HPDE6-E6E7 (cell line): ENCODE measurements at regions not wholly inside any gene's neighbourhood (a gene's known extent, or its start where the extent isn't known, plus 50 kb on each side); places are given as distances from the start of the nearest gene placed in this dataset.

Source experiments
- DNase-seq: peaks from one replicate; pipeline ENCODE4 v3.0.0; 2011; ENCODE audit warnings: missing footprints; ENCODE audit errors: extremely low spot score

DNA sequence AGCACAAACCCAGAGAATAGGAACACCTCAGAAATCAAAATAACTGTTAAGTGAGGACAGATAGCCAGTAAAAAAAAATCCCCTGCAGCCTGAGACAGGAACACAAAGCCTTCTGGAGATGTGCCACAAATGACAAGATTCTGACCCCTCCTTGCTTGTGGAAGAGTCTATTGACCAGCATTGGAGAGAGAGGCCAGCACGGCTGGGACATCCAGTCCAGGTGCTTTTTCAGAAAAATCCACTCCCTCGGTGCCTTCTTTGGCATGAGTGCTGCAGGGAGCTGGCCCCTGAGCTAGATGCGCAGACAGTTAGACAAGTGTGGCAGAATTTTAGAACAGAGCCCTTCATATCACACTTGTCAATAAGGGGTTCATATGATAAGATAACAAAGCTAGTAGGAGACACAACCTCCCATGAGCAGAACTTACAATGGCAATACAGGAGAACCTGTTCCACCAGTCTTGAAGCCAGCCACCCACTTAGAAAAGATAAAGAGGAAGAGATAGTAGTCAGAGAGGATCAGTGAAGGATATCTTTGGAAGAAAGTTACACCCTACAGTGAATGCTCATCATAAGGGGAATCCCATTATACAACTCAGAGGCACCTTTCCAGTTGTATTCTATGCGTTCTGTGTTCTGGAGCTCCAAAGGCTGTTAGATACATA is 298.4 kb downstream of the TLE1 start:
- DNase-seq, result no peak

DNA sequence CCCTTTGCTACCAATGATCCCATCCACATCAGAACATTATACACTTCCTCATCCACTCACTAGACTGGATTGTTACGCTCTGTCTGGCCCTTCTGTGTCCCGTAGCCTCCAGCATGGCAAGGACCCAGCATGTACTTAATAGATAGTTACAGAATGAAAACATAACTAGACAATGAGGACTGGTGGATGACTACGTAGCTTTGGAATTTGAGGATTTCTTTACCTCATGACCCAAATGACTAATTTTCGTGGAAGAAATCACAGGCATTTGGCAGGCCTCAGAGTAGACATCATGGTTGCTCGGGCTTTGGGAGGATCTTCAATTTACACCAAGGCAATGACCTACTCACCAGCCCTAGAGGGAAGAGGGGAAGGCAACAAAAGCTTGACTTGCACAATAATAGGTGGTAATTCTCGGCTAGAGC is 299.8 kb downstream of the TLE1 start:
- peak; percentile 72 for DNase-seq

DNA sequence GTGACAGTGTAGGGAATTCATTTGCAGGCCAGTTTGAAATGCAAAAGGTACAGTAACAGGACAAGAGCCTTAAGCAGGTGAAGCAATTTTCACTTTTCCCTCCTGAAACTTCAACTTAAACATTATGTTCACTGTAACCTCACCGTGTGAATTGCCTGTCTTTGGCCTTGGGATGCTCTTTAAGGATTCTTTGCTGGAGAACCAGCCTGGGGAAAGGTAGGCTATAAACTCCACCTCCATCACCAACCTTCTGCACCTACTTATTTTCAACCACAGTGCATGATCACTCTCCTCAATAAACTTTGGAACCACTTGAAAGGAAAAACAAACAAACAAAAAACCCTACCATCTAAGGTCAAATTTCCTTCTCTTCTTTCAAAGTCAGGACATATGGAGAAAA is 300.5 kb downstream of the TLE1 start:
- no peak for DNase-seq

- no peak for DNase-seq
These were observed 301.8 kb downstream of the TLE1 start for GRCh38 chr9:81387360-81388106.

DNA sequence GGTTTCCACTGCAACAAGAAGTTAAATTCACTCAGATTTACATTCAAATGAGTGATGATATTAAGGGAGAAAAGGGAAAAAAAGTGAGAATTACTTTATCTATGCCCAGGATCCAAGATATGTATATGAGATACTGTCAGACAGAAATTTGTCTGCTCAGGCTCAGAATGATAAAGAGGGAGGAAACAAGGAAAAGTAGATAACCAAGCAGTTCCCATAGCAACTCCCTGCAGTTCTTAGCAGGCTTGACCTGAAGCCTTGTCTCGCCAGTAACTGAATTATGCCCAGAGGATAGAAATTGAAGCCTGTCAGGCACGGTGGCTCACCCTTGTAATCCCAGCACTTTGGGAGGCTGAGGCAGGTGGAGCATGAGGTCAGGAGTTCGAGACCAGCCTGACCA is 304.4 kb downstream of the TLE1 start:
- no peak for DNase-seq

DNA sequence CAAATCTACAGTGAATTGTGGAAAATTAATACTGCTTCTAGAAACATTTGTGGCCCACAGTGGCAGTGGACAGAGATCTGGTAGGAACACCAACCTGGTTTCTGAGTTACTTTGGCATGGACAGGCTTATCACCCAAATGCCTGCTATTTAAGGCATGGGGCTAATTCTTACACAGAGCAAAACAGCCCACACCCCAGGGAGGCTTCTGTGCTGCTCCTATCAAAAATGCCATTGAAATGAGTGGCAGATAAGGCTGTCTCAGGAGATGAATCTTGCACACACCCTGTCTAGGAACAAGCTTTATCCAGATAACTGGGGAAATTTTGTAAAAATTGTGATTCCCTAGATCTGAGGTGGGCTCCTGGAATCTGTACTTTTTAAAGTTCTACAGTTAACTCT is 307.1 kb downstream of the TLE1 start:
- DNase-seq, result no peak

GRCh38 chr9:81381694-81382093 is 307.7 kb downstream of the TLE1 start:
- no peak for DNase-seq

GRCh38 chr9:81380504-81381359 is 308.6 kb downstream of the TLE1 start:
- no peak for DNase-seq

DNA sequence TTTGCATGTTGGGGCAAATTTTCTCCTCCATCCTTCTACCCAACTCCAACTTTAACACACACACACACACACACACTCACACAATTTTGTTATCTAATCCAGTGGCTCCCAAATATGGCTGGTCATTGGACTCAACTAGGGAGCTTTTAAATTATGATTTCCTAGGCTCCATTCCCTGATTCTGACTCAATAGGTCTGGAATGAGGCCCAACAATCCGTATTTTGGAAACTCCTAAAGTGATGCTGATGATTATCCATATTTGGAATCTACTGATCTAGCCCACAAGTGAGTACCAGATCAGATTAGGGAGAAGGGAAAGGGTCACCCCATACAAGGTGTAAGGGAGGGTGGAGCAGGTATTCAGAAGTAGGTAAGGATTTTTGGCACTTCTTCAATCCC is 309.7 kb downstream of the TLE1 start:
- no peak for DNase-seq

DNA sequence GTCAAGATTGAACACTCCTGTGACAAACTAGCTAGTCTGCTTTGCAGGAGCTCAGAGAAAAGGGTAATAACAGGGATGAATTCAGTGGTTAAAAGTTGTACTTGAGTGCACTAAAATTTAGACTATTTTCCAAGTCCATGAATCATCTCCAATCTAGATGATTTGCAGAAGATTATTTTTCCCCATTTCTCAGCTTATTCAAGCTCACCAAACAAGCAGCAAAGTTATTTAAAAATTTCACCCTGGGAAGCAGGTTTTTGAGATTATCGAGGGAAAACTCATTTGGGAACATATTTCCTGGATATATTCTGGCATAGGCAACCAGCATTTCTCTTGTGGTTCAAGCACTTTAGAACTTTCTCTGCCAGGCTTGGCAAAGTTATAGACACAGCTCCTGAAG is 311.4 kb downstream of the TLE1 start:
- no peak for DNase-seq

GRCh38 chr9:81377320-81377719 is 312.0 kb downstream of the TLE1 start:
- no peak for DNase-seq

DNA sequence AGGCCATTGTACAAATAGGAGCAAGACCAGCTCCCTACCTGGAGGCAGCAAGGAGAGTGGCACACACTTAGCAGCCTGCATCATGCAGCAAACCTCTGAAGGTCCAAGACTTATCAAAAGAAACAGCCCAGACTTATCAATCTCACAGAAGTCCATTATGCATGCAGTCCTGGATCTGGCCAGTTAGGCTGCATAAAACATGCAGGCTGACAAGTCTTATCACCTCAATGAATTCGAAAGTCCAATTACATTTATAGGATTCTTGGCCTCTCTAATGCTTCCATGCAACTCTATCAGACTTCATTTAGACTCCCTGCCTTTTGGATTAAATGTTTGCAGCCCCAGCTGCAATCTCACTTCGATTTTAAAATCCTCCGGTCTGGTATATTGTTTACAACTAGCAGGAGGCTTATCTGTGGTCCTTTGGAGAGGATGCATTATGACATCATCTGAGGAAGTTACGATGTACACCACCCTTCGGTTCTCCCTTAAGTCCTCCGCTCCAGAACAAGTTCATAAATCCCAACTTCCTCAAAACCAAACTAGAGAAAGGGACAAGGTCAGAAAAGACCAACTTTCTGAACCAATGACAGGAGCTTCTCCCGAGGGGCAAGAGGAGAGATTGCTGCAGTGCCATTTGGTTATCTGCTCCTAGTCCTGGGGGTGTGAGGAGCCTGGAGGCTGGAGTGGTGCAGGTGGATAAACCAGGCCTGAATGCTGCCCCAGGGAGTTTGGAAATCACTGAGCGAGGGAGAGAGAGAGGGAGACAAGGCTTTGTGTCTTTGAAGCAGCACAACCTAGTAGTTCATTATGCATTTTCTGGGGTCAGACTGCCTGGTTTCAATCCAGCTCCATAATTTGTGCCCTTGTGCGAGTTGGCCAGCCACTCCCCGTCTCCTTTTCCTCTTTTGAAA is 313.9 kb downstream of the TLE1 start:
- DNase-seq, result no peak

GRCh38 chr9:81374459-81375186 is 314.7 kb downstream of the TLE1 start:
- no peak for DNase-seq

- no peak for DNase-seq
These were observed 316.1 kb downstream of the TLE1 start for GRCh38 chr9:81373294-81373693.

DNA sequence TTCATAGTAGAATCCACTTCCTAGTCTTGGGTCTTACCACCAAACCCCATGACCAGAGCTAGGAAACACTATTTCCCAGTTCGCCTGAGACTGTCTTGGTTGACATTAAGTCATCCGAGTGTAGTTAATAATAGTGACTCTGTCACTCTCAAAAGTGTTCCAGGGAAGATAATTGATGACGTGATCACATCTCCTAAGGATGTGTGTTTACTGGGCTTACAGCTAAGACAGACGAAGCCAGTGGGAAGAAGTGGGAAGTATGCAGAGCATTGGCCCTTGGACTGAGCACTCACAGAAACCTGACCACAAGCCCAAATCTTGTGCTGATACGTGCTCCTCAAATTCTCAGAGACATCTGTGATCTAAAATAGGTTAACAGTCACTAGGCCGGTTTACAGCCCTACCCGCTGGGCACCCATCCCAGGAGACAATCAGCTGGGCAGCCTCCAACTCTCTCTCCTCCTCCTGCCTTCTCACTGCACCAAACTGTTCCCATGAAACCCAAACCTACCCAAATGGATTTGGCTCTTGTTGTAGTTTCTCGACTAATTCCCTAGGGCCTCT is 316.6 kb downstream of the TLE1 start:
- DNase-seq, result no peak

DNA sequence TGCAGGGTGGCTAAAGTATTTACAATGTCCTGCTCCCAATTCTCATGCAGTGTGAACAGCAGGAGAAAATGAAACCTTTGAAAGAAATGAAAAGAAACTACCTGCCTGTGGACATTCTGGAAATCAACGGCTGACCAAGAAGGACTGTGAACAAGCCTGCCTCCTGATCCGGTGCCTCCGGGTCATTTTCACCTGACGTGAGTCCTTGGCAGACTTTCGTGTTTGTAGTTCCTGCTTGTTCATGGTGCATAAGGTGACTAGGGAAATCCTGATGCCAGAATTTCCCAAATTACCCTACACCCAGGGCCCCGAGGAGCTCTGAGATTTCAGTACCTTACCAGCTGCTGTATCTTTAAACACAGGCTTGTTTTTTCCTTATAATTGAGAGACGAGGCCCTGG is 317.5 kb downstream of the TLE1 start:
- DNase-seq, result no peak

GRCh38 chr9:81370650-81371049 is 318.7 kb downstream of the TLE1 start:
- DNase-seq, result no peak

DNA sequence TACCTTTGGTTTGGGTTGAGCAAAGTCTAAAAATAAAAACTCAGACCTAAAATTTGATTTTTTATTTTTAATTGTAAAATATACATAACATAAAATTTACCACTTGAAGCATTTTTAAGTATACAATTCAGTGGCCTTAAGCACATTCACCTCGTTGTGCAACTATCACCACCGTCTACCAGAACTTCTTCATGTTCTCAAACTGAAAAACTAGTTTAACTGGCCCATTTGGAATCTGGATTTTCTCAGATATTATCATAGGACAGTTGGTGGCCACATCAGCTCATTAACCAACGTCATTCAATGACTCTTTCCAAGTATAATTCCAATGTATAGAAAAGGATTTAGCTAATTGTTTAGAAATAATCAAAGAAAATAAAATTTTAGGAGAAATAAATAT is 319.3 kb downstream of the TLE1 start:
- DNase-seq, result no peak

GRCh38 chr9:81369121-81369520 is 320.2 kb downstream of the TLE1 start:
- no peak for DNase-seq

GRCh38 chr9:81363916-81364480 is 325.3 kb downstream of the TLE1 start:
- DNase-seq, result no peak
